Liver (tissue), 7 donors: ENCODE measurements at regions not wholly inside any gene's neighbourhood (a gene's known extent, or its start where the extent isn't known, plus 50 kb on each side); places are given as distances from the start of the nearest gene placed in this dataset.

ENCODE experiments used
- DNase-seq: peaks from one replicate; pipeline ENCODE4 v3.0.0-alpha.2; 2017; ENCODE audit warnings: low spot score
- H3K27ac ChIP-seq, 2 donors: one replicate each; pipeline ENCODE4 v1.7.0; 2013; ENCODE audit warnings: inconsistent platforms in 2 of 2, low read length in 2 of 2, control low read depth in 1 of 2, low read depth in 1 of 2, mild to moderate bottlenecking in 1 of 2
- H3K27me3 ChIP-seq, 4 donors: one replicate each; pipeline versions ENCODE4 v1.6.1 to v1.7.0; 2013; ENCODE audit warnings: low read length in 3 of 4, inconsistent platforms in 1 of 4, mild to moderate bottlenecking in 1 of 4, moderate library complexity in 1 of 4; ENCODE audit not compliant: control insufficient read depth in 4 of 4, insufficient read depth in 4 of 4
- H3K36me3 ChIP-seq, 4 donors: one replicate each; pipeline versions ENCODE4 v1.6.1 to v1.7.0; 2013; ENCODE audit warnings: low read length in 3 of 4, mild to moderate bottlenecking in 3 of 4, low read depth in 1 of 4, moderate library complexity in 1 of 4; ENCODE audit not compliant: control insufficient read depth in 4 of 4, insufficient read depth in 3 of 4
- H3K4me1 ChIP-seq, 4 donors: one replicate each; pipeline versions ENCODE4 v1.6.1 to v1.7.0; 2013; ENCODE audit warnings: low read length in 3 of 4, mild to moderate bottlenecking in 3 of 4, moderate library complexity in 1 of 4; ENCODE audit not compliant: control insufficient read depth in 4 of 4, insufficient read depth in 4 of 4
- H3K4me3 ChIP-seq, 3 donors: one replicate each; pipeline versions ENCODE4 v1.6.1 to v1.7.0; 2013; ENCODE audit warnings: low read length in 3 of 3, control low read depth in 1 of 3, low read depth in 1 of 3, mild to moderate bottlenecking in 1 of 3
- H3K9ac ChIP-seq, 2 donors: one replicate each; pipeline ENCODE4 v1.7.0; 2013; ENCODE audit warnings: low read length in 2 of 2, mild to moderate bottlenecking in 2 of 2, moderate library complexity in 2 of 2, control low read depth in 1 of 2, low read depth in 1 of 2
- H3K9me3 ChIP-seq, 4 donors: one replicate each; pipeline versions ENCODE4 v1.6.1 to v1.7.0; 2013; ENCODE audit warnings: low read length in 3 of 4; ENCODE audit not compliant: control insufficient read depth in 4 of 4
- ATF3 ChIP-seq: IDR thresholded peaks from 2 replicates; pipeline ENCODE4 v1.6.1; 2016; ENCODE audit warnings: antibody characterized with exemption
- EGR1 ChIP-seq, 2 donors: IDR thresholded peaks; 2 replicates each; pipeline ENCODE4 v1.6.1; 2016 to 2018; ENCODE audit warnings: antibody characterized with exemption in 2 of 2, low read depth in 2 of 2
- FOXA1 ChIP-seq: IDR thresholded peaks from 2 replicates; pipeline ENCODE4 v1.6.1; 2016; ENCODE audit warnings: antibody characterized with exemption
- FOXA2 ChIP-seq: IDR thresholded peaks from 2 replicates; pipeline ENCODE4 v1.6.1; 2016; ENCODE audit warnings: antibody characterized with exemption
- GABPA ChIP-seq, 2 donors: IDR thresholded peaks in 1 of 2; conservative IDR thresholded peaks in 1 of 2; 2 replicates each; pipeline ENCODE4 v1.6.1; 2016; ENCODE audit warnings: antibody characterized with exemption in 2 of 2, mild to moderate bottlenecking in 1 of 2, moderate library complexity in 1 of 2
- HNF4A ChIP-seq, 2 donors: conservative IDR thresholded peaks; 2 replicates each; pipeline ENCODE4 v1.6.1; 2016; ENCODE audit warnings: antibody characterized with exemption in 2 of 2, mild to moderate bottlenecking in 2 of 2
- HNF4G ChIP-seq: IDR thresholded peaks from 2 replicates; pipeline ENCODE4 v1.6.1; 2016; ENCODE audit warnings: antibody characterized with exemption
- JUND ChIP-seq, 2 donors: IDR thresholded peaks; 2 replicates each; pipeline ENCODE4 v1.6.1; 2016; ENCODE audit warnings: antibody characterized with exemption in 2 of 2
- MAX ChIP-seq: IDR thresholded peaks from 2 replicates; pipeline ENCODE4 v1.6.1; 2016; ENCODE audit warnings: antibody characterized with exemption
- NR2F2 ChIP-seq: IDR thresholded peaks from 2 replicates; pipeline ENCODE4 v1.6.1; 2016; ENCODE audit warnings: antibody characterized with exemption
- RAD21 ChIP-seq, 2 donors: IDR thresholded peaks; 2 replicates each; pipeline ENCODE4 v1.6.1; 2016; ENCODE audit warnings: antibody characterized with exemption in 2 of 2, mild to moderate bottlenecking in 2 of 2
- REST ChIP-seq: IDR thresholded peaks from 2 replicates; pipeline ENCODE4 v1.6.1; 2016; ENCODE audit warnings: antibody characterized with exemption, mild to moderate bottlenecking
- SP1 ChIP-seq: IDR thresholded peaks from 2 replicates; pipeline ENCODE4 v1.6.1; 2018; ENCODE audit warnings: antibody characterized with exemption, mild to moderate bottlenecking
- TAF1 ChIP-seq: conservative IDR thresholded peaks from 2 replicates; pipeline ENCODE4 v1.6.1; 2016; ENCODE audit warnings: antibody characterized with exemption, mild to moderate bottlenecking
- YY1 ChIP-seq: IDR thresholded peaks from 2 replicates; pipeline ENCODE4 v1.6.1; 2016; ENCODE audit warnings: antibody characterized with exemption, mild to moderate bottlenecking
- ZBTB33 ChIP-seq: IDR thresholded peaks from 2 replicates; pipeline ENCODE4 v1.6.1; 2016; ENCODE audit warnings: antibody characterized with exemption
- WGBS: extraction: QIAGEN DNeasy Blood & Tissue Kit; methylation state at CpG from one replicate; pipeline ENCODE4 v1.1.7; 2013; 5-methylcytosine and 5-hydroxymethylcytosine counted together
- donor health status: healthy.
- donor health status: healthy.
- donor health status: healthy.
- donor health status: healthy.

- DNase-seq = no peak
- Histone ChIP-seq H3K9me3 (no peaks in the 10 kb centered on the region), H3K27me3 (no peaks in the 10 kb centered on the region), H3K9ac (no peak overlapping the region), H3K36me3 (no peaks in the 10 kb centered on the region), H3K27ac (no peak overlapping the region), H3K4me3 (no peak overlapping the region), H3K4me1 (no peaks in the 10 kb centered on the region)
- 97% methylated on average over 22 of the region's 22 CpGs for WGBS
- no peak for TF ChIP-seq ATF3
- no peak for TF ChIP-seq MAX
- TF ChIP-seq TAF1 = no peak
- no peak for TF ChIP-seq FOXA2
- TF ChIP-seq HNF4G = no peak
- no peak for TF ChIP-seq FOXA1
- TF ChIP-seq RAD21 (IDR thresholded peaks at IDR 0.05) = no peak
- TF ChIP-seq NR2F2 = no peak
- no peak for TF ChIP-seq HNF4A (conservative IDR thresholded peaks at IDR 0.05)
- TF ChIP-seq SP1 = no peak
- TF ChIP-seq REST = no peak
- no peak for TF ChIP-seq EGR1 (IDR thresholded peaks at IDR 0.05; ENCODE audit: low read depth in 2 of 2)
- TF ChIP-seq JUND (IDR thresholded peaks at IDR 0.05) = no peak
- TF ChIP-seq YY1 = no peak
- TF ChIP-seq ZBTB33 = no peak
Measured at GRCh38 chr4:43846111-43846587, 602.5 kb downstream of the KCTD8 start.

GRCh38 chr4:43853565-43854264, 594.9 kb downstream of the KCTD8 start:
- WGBS = 75% methylated on average over 7 of the region's 7 CpGs
- Histone ChIP-seq H3K27ac (no peak overlapping the region), H3K4me3 (no peak overlapping the region), H3K9ac (no peak overlapping the region), H3K36me3 (no peaks in the 10 kb centered on the region), H3K27me3 (no peaks in the 10 kb centered on the region), H3K4me1 (no peaks in the 10 kb centered on the region), H3K9me3 (no peaks in the 10 kb centered on the region)
- TF ChIP-seq HNF4G (no peak), GABPA (IDR thresholded peaks at IDR 0.05 in 1 of 2, conservative IDR thresholded peaks at IDR 0.05 in 1 of 2) (no peak), HNF4A (conservative IDR thresholded peaks at IDR 0.05) (no peak), MAX (no peak), YY1 (no peak), RAD21 (IDR thresholded peaks at IDR 0.05) (no peak), FOXA1 (no peak), JUND (IDR thresholded peaks at IDR 0.05) (no peak), REST (no peak), SP1 (no peak)
- no peak for DNase-seq
